HS-5 (cell line): ENCODE measurements at regions not wholly inside any gene's neighbourhood (a gene's known extent, or its start where the extent isn't known, plus 50 kb on each side); places are given as distances from the start of the nearest gene placed in this dataset.
"Not testable (repeated sequence)": the region's sequence is repeated elsewhere in the genome, so short reads cannot be mapped to it uniquely, and the experiment has no call there.

Experiments used
- DNase-seq: peaks from one replicate; pipeline ENCODE4 v3.0.0-alpha.2; 2012; ENCODE audit warnings: low read depth

DNA sequence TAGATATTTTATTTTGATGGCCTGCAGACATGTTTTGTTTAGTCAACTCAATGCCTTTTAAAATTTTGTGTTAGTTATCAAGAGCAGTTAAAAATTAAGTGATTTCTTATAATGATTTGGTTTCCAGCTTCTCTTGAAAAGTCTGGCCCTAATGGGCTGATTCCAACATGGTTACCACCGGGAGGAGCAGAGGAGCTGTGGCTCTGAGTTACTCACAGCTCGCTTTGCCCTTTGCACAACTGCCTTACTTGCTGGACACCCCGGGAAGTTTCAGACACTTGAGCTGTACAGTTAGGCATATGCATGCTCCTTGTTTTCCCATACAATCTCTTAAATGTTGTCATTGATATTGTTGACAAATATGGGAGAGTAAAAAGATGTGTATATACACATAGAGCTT, 173.1 kb upstream of the MMS22L start:
- no peak for DNase-seq

DNA sequence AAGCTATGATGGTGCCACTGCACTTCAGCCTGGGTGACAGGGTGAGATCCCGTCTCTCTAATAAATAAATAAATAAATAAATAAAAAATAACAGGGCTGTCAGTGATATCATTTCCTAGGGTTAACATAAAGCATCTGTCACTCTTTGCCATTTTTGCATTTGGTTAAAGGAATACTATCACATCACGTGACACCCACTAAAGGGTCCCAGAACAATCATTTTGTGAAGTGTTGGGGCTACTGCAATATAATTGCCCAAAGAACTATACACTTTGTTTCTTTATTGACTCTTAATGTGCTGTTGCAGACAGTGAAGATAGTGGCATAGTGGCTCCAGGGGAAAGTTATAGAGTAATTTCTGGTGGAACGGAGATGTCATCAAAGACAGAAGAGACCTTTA, 176.5 kb upstream of the MMS22L start:
- no peak for DNase-seq

DNA sequence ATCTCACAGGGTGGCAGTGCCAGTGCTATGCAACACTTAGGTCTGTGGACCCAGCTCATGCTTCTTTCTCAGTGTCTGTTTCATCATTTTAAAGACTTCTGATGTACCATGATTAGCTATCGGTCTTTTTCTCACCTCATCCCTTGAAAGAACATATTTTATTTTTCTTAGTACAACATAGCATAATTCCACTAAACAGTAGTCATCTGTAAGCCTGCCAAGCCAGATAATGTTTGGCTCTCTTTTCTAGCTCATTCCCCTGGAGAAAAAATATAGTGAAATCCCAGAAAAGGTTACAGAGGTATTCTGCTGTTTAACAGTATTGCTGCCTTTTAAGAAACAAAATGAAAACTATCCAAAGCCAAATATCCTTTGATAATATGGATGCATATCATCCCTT, 177.0 kb upstream of the MMS22L start:
- no peak for DNase-seq

DNA sequence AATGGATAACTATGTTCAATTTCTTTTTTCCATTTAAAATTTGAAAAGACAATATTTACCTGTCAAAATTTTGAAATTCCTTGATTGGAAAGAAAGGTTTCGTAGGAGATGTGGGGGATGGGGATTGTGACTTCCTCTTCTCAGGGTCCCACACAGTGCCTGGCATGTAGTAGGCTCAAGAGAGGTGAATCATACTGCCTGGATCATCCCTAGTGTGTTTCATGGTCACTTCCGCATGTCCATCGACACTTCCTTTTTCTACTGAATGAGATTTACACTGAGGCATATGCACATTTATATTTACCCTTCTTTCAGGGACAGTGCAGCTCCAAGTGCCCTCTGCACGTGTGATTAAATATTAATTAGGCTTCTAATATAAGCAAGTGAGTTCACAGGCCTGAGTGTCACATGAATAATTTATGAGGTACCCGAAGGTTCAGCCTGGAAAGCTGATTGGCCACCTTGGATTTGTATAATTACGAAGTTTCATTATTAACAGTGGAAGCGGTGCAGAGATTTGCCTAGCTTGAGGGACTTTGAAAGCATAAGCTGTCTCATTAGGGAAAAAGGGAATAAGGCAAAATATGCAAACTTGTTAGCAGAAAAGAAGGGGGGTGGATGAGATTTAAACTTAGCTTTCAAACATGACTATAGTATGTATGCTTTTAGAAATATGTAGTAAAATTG, 177.5 kb upstream of the MMS22L start:
- DNase-seq: no peak

DNA sequence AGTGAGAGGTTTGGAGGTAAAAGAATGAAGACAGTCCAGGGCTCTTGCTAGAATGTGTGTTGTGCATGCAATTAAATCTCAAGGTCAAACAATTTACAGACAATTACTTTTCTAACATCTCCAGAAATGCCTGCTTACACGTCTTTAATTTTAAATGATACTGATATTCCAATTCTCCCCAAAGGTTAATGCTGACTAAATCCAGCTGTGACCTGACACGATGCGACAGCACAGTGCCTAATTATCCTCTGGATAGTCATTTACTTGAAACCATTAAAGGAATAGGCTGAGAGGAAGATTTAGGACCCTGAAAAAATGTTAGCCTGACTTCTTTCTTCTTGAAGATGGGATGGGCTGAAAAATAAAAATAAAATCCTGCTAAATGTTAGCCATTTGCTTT, 178.2 kb upstream of the MMS22L start:
- DNase-seq: no peak

DNA sequence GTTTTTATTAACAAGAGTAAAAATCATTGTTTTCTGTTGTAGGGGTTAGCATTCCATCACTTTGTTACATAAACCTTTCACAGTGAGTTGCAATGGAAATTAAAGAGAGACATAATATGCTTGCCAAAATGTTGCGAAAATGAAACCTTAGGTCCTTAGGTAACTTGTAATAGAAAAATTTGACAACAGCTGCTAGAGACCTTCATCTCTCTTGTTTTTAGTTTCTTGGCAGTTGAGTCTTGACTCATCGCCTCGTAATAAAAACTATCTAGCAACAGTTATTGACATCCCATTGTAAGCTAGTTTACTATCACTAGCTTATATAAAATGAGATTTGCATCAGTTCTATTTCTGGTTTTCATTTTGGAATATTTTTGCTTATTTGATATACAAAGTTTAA, 179.0 kb upstream of the MMS22L start:
- no peak for DNase-seq

DNA sequence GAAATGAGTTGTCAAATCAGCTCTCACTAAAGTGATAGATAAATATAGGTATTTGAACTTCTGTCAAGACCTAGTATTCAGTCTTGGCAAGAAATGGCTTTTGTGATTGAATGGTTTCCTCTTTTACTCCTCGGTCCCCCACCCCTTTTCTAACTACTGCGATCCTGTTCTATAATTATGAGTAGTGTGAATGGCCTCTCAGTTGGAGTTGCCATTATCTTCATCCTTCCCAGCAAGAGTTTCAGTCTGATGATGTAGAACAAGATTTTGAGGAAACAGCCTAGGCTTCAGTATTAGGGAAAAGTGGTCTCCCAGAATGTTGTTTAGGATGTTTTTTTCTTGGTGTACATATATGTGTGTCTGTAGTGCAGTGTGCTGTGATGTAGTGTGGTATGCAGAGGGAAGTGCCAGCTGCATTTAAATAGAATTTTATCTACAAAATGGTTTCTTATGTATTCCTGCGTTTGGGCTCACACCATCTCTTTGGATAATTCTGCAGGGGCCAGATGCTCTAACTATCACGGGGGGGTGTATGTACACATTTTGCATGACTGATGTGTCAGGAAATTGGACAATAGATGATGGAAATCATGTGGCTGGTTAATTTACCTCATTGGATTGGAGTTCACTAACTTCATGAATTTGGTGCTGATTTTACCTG, 180.1 kb upstream of the MMS22L start:
- DNase-seq: no peak

DNA sequence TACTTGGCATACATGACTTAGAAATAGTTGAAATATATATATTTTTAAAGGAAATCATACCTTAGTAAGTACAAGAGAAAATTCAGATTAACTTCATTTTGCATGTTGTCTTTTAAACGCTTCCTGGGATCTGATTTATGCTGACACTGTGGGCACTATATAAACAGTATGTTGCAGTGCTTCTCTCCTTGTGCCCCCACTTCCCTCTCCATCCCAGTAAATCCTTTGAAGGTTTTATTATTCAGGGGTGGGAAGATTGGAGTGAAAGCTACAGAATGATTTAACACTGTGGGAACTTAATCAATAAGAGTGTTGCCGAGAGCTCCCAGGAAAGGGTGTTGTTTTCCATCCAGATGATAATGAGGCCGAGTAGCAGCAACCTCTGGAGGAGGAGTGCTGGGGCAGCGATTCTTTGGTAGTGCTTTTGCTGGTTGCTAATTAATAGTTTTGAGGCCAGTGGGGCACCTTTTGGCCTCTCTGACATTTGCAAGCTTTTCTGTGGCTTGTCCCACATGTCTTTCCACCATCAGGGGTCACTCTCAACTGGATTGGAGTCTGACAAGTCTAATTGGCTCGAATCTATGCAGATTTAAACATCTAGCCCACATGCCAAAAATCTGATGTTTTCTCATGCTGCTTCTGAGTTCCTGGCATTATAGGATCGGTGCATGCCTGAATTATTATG, 183.0 kb upstream of the MMS22L start:
- DNase-seq: no peak

DNA sequence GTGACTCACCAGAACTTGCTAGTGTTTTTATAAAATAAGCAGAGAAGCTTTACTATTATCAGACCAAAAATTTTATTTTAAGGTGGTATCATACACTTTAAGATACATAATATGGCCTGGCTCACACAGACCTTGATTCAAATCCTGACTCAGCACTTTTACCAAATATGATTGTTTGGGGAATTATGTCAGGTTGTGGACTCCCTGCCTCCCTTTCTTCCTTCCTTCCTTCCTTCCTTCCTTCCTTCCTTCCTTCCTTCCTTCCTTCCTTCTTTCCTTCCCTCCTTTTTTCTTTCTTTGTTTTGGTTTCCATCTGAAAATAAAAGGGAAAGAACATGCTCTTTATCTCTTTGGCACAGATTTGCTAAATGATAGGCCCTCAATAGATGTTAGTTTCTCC, 186.0 kb upstream of the MMS22L start:
- DNase-seq: no peak

DNA sequence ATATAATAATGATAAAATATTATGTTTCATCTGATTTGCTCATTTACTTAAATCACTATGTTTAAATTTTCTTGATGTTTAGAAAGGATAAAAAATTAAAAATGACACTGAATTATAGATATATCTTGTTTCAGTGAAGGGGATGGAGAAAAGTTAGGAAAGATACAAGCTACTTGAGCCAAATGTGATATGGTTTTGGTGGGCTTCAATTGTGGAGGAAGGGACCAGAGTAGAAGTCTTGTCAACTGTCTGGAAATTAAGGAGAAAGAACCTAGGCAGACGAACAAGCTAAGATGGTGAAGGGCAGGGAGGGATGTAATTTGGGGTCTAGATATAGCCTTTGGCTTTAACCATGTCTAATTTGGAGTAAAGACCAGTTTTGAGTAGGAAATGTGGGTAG, 186.4 kb upstream of the MMS22L start:
- DNase-seq: no peak

DNA sequence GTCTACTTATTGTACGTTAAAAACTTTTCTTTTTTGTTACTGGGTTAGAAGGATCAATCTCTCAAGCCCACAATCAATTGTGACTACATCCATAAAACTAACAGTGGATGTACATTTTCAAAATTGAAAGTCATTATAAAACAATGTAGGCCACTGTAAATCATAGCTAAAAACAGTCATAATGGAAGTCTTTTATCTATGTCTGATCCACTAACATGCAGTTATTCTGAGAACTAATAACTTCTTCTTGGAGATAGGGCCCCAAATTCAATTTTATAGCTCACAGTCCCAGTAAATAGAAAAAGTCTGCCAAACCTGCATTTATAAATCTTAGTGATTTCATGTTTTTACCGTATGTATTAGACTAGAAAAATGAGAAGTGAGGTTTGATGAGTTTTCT, 187.3 kb upstream of the MMS22L start:
- DNase-seq: no peak

DNA sequence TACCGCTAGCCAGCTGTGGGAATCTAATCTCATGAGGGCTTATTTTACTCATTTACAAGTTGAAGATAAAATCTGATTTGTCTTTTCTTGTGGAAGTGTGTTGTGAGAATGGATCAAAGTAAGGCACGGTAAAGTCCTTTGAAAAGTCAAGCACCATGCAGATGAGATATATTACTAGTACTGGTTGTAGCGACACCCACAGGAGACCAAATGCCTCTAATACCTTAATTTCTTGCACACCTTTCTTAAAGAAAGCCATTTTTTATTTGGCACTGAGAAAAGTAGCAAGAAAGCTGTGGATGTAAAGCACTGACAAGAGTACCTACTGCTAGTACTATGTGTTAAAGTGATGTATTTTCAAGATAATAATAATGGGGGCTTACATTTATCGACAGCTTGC, 191.0 kb upstream of the MMS22L start:
- no peak for DNase-seq

DNA sequence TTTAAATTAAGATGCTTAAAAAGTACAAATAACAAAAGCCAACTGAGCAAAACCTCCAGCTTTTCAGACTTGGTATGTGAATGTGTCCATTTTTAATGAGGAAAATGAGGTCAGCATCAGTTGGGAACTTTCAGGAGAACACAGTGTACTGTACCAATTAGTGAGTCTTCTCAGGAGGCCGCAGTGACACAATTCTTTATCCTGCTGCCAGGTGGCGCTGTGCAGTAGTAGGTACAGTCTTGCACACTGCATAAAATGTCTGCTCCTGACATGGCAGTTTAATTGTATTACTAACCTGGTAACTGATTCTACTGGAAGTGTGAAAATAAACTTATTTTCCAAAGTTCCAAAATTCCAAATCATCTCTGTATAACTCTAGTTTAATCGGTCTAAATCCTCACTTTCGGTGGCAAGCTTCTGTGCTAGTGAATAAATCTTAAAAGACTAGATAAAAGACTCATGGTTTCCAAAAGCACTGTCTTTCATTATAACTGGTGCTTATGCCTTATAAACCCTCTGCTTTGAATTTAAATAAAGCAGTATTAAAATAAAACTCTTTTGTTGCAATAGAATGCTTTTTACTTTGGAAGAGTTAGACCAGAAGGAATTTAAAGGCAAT, 214.8 kb upstream of the MMS22L start:
- peak; percentile 40 for DNase-seq

DNA sequence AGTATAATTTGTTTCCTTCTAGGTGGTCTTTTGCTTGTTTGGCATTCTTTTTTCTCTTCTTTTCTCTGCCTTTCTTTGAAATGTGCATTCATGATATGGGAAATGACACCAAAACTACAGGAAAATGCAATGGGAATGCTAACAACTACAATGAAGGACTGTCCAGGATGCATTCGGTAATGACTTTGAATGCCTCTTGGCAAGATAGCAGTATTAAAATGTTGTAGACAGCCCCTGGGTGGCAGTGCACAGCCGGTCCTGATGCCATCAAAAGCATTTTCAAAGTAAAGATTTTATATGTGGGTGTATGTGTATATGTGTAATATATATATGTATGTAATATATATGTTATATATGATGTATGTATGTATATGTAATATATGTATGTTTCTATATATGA, 218.8 kb upstream of the MMS22L start:
- no peak for DNase-seq

DNA sequence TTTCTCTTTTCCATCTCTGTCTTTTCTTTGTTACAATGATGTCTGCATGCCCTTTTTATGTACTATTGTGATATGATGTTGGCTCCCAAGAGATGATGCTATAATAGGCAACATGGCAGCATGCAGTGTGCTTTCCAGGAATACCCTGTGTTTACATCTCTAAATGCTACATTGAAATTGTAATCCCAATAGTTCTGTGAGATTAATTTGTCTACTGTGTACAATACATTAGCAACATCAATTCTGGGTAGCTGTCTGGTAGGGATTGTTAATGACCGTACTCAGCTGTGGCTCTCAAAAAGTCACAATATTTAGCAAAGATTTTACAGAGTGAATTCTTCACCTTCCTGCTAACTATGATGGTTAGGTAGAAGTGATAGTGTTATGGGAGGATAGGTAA, 225.6 kb upstream of the MMS22L start:
- DNase-seq: no peak

DNA sequence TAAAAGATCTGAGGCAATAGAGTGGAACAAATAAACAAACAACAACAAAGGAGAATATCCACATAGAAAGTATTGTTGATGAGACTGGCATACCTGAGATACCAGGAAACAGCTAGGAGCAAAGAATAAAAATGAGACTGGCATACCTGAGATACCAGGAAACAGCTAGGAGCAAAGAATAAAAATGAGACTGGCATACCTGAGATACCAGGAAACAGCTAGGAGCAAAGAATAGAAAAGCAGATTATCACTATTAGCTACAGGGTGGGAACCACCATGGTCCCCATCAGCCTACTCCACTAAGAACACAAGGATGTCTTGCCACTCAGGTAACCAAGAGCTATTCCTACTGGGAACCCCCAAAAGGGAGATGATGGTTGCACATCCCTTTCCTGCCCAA, 230.2 kb upstream of the MMS22L start:
- not testable (repeated sequence) for DNase-seq

DNA sequence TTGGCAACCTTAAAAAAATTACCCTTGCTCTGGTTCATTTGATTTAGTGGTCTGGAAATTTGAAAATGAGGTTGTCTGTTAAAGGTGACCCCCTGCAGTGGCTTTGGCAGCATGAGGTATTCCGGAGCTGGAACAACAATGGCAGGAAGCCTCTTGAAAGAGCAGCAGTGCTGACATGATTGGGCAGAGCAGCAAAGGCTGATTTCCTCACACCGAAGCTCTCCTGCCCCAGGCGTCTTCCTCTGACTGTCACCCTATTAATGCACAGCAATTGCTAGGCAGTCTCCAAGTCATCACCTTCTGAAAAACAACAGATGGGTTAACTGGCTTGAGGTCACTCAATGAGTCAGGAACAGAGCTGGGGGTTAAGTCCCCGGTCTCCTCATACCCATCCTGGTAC, 241.8 kb upstream of the MMS22L start:
- no peak for DNase-seq

DNA sequence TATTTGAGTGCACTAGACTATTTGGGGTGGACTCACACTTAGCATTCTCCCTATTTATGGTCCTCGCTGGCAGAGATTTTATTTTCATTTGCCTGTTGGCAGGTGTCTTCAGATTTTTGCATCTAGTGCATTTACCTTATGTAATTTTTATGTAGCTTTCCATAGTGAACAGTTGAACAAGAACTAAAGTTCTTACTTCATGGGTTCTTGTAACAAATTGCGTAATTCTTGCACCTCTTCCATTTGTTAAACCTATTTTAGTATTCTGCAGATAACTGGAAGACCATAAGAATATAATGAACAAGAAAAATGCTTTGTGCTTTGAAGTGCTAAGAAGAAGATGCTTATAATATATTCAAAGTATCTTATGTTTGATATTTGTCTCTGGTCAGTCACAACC, 252.8 kb upstream of the MMS22L start:
- no peak for DNase-seq

DNA sequence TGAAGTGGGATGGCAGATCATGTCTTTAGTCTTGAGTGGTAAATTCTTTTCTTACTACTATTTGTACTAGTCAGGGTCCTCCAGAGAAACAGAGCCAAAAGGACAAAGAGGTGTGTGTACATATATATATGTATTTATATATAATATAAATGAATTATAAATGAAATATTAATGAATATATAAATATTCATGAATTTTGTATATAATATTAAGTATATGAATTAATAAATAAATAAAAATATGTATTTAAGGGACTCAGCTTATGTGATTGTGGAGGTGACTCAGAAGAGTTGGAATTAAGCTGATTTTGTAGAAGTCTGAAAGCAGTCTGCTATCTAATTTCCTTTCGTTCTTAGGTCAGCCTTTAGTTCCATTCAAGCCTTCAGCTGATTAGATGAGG, 265.3 kb upstream of the MMS22L start:
- no peak for DNase-seq

DNA sequence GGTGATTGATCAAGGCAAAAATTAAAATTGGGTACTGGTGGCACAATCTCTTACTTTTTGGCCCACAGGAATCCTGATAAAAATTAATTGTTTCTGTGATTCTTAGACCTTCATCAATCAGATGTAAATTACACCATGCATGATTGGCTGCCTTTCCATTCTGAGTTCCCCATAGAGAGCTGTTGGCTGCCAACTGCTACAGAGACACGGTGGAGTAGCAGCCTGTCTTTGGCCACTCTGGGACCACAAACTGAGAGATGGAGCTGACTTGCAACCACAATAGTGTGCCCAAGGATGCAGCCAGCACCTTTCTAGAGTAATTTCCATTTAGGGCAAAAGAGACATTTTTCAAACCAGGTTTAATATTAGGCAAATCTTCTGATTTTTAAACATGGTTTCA, 274.3 kb upstream of the MMS22L start:
- no peak for DNase-seq

DNA sequence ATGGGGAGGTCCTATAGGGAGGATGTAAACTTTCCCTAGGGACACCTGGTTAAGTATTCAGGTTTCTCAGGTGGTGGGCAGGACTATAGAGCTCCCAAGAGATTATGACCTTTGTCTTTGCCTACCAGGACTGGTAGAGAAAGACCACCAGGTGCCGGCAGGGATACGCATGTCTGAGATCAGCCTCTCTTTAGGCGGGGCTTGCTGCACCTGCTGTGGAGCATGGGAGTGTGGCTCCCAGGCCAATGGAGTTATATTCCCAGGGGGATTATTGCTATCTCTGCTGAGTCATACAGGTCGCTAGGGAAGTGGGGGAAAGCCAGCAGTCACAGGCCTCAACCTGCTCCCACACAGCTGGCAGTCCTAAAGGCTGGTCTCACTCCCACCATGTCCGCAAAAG, 280.5 kb upstream of the MMS22L start:
- DNase-seq: no peak

DNA sequence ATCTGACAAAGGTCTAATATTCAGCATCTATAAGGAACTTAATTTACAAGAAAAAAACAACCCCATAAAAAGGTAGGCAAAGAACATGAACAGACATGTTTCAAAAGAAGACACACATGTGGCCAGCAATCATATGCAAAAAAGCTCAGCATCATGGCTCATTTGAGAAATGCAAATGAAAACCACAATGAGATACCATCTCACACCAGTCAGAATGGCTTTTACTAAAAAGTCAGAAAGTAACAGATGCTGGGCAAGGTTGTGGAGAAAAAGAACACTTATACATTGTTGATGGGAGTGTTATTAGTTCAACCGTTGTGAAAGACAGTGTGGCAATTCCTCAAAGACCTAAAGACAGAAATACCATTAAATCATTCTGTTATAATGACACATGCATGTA, 289.9 kb upstream of the MMS22L start:
- DNase-seq: no peak

DNA sequence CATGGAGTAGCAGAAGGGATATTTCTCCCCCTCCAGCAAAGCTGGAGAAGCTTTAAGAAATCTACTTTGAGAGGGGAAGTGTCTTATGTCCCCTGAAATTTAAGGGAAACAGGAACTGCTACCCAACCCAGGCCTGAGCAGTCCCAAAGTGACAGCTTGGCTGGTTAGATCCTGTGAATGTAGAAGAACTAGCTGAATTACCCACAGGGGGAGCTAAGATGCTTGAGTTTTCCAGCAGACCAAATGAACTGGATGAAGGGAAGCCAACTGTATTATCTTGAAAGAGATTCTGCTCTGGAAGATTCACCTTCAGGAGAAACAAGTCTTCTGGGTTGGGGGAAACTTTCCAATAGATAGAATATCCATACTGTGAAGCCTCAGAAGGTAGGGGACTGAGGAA, 303.3 kb upstream of the MMS22L start:
- no peak for DNase-seq
